ENCODE measurements at regions not wholly inside any gene's neighbourhood (a gene's known extent, or its start where the extent isn't known, plus 50 kb on each side); places are given as distances from the start of the nearest gene placed in this dataset.

GRCh38 chr1:8239306-8240023 lies 78.4 kb upstream of the SLC45A1 start:
- TF ChIP-seq EZH2phosphoT487 (IDR thresholded peaks at IDR 0.05; ENCODE audit: low read length): no peak
- no peak for TF ChIP-seq CTCF (IDR thresholded peaks at IDR 0.05; ENCODE audit: low read length)
- TF ChIP-seq EZH2 (optimal IDR thresholded peaks at IDR 0.05; ENCODE audit: low read depth, low read length): no peak
